Lower leg skin (tissue), 4 donors: ENCODE measurements at regions not wholly inside any gene's neighbourhood (a gene's known extent, or its start where the extent isn't known, plus 50 kb on each side); places are given as distances from the start of the nearest gene placed in this dataset.
"Not testable (repeated sequence)": the region's sequence is repeated elsewhere in the genome, so short reads cannot be mapped to it uniquely, and the experiment has no call there.

Experiments used
- DNase-seq, 2 donors: peaks; one replicate each; pipeline ENCODE4 v3.0.0-alpha.2; 2019; ENCODE audit warnings: low spot score in 2 of 2
- H3K4me3 ChIP-seq: fragments of 200-600 bp; sonication (generic); 2 replicates; pipeline ENCODE4 v1.5.1; 2017; ENCODE audit warnings: mild to moderate bottlenecking, low read depth; ENCODE audit not compliant: poor library complexity, severe bottlenecking
- CTCF ChIP-seq, 3 donors: fragments of 450-650 bp; IDR thresholded peaks; one replicate each; pipeline ENCODE4 v1.5.1; 2016; ENCODE audit warnings: antibody characterized with exemption in 3 of 3, mild to moderate bottlenecking in 3 of 3, moderate library complexity in 2 of 3
- POLR2A ChIP-seq, 2 donors: fragments of 450-650 bp; IDR thresholded peaks; one replicate each; pipeline ENCODE4 v1.6.1; 2016 to 2017; ENCODE audit warnings: antibody characterized with exemption in 2 of 2, mild to moderate bottlenecking in 1 of 2, moderate library complexity in 1 of 2
- WGBS, 2 donors: methylation state at CpG; one replicate each; pipeline ENCODE4 v1.1.5; 2018; 5-methylcytosine and 5-hydroxymethylcytosine counted together
- intact Hi-C: fragments of 100-400 bp; cut with DNase I; formaldehyde crosslinking; loops from one replicate; pipeline ENCODE4 v1.15.0; 2023; ENCODE audit warnings: low total_unique reads

- no peak overlapping the region for H3K4me3 ChIP-seq
- intact Hi-C loops, result no loop called here
- no peak for TF ChIP-seq CTCF (IDR thresholded peaks at IDR 0.05)
- no peak for TF ChIP-seq POLR2A (IDR thresholded peaks at IDR 0.05)
- no peak for DNase-seq
- 89 to 91% methylated on average over 10 of the region's 10 CpGs for WGBS, 2 donors
Measured at GRCh38 chr10:64576497-64576896, 1055.3 kb downstream of the REEP3 start.

GRCh38 chr10:64578757-64579156 lies 1057.6 kb downstream of the REEP3 start:
- H3K4me3 ChIP-seq, intact Hi-C loops, DNase-seq: not testable (repeated sequence)
- 94 to 97% methylated on average over 6 of the region's 6 CpGs for WGBS, 2 donors

GRCh38 chr10:64586934-64587503 lies 1065.8 kb downstream of the REEP3 start:
- intact Hi-C loops, result no loop called here
- TF ChIP-seq CTCF (IDR thresholded peaks at IDR 0.05) (no peak), POLR2A (IDR thresholded peaks at IDR 0.05) (no peak)
- WGBS, 2 donors, result 52 to 58% methylated on average over 2 of the region's 2 CpGs
- no peak for DNase-seq
- no peak overlapping the region for H3K4me3 ChIP-seq

GRCh38 chr10:64594072-64594471 lies 1072.9 kb downstream of the REEP3 start:
- TF ChIP-seq CTCF (IDR thresholded peaks at IDR 0.05) (no peak), POLR2A (IDR thresholded peaks at IDR 0.05) (no peak)
- no peak overlapping the region for H3K4me3 ChIP-seq
- 81% methylated on average over 3 of the region's 3 CpGs for WGBS, 2 donors
- DNase-seq, result no peak
- intact Hi-C loops, result no loop called here

- no peak for DNase-seq
Measured at GRCh38 chr10:64598600-64598999, 1077.4 kb downstream of the REEP3 start.

GRCh38 chr10:64601298-64601697 lies 1080.1 kb downstream of the REEP3 start:
- 29 to 34% methylated on average over 3 of the region's 3 CpGs for WGBS, 2 donors
- intact Hi-C loops, result no loop called here
- TF ChIP-seq CTCF (IDR thresholded peaks at IDR 0.05) (no peak), POLR2A (IDR thresholded peaks at IDR 0.05) (no peak)
- no peak for DNase-seq
- no peak overlapping the region for H3K4me3 ChIP-seq

More at GRCh38 chr10:64598600-64598999, 1077.4 kb downstream of the REEP3 start:
- H3K4me3 ChIP-seq, result no peak overlapping the region
- TF ChIP-seq CTCF (IDR thresholded peaks at IDR 0.05), result no peak
- 82 to 91% methylated on average over 1 of the region's 1 CpG for WGBS, 2 donors
- intact Hi-C loops, result no loop called here
